A673 (cell line): ENCODE measurements at regions not wholly inside any gene's neighbourhood (a gene's known extent, or its start where the extent isn't known, plus 50 kb on each side); places are given as distances from the start of the nearest gene placed in this dataset.

Experiments
- EZH2 ChIP-seq: fragments of 200-600 bp; sonication (generic); IDR thresholded peaks from 2 replicates; pipeline ENCODE4 v1.6.1; 2017; ENCODE audit warnings: borderline replicate concordance, low read depth, mild to moderate bottlenecking, mixed read lengths, antibody characterized with exemption, low read length; ENCODE audit not compliant: poor library complexity, severe bottlenecking
- TF ChIP-seq, protein P1 (sequence below): fragments of 300-800, 200-600 bp; sonication (generic); conservative IDR thresholded peaks from 2 replicates; pipeline ENCODE4 v1.5.1; 2017; ENCODE audit warnings: low read depth, mild to moderate bottlenecking, antibody characterized with exemption, low read length, moderate library complexity, mixed read lengths

DNA sequence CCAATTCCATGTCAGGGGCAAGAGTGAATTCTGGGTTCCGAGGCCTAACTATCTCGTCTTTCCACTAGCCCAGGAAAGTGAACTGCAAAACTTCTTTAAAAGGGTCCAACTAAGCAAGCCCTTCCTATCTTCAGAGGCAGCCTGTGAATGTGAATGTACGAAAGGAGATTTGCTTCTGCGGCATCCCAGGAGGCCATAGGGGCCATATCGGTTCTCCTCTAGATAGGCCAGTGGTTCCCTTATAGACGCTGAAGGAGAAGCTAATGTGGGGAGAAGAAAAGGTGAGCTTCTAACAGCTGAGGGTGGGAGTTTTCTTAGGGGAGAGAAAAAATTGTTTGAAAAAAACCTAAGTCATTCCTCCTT lies 128.0 kb upstream of the C1orf174 start:
- TF ChIP-seq, protein P1, sequence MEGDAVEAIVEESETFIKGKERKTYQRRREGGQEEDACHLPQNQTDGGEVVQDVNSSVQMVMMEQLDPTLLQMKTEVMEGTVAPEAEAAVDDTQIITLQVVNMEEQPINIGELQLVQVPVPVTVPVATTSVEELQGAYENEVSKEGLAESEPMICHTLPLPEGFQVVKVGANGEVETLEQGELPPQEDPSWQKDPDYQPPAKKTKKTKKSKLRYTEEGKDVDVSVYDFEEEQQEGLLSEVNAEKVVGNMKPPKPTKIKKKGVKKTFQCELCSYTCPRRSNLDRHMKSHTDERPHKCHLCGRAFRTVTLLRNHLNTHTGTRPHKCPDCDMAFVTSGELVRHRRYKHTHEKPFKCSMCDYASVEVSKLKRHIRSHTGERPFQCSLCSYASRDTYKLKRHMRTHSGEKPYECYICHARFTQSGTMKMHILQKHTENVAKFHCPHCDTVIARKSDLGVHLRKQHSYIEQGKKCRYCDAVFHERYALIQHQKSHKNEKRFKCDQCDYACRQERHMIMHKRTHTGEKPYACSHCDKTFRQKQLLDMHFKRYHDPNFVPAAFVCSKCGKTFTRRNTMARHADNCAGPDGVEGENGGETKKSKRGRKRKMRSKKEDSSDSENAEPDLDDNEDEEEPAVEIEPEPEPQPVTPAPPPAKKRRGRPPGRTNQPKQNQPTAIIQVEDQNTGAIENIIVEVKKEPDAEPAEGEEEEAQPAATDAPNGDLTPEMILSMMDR, result no peak
- no peak for TF ChIP-seq EZH2
